HCEC 1CT (cell line): ENCODE measurements at regions not wholly inside any gene's neighbourhood (a gene's known extent, or its start where the extent isn't known, plus 50 kb on each side); places are given as distances from the start of the nearest gene placed in this dataset.
"Not testable (repeated sequence)": the region's sequence is repeated elsewhere in the genome, so short reads cannot be mapped to it uniquely, and the experiment has no call there.

ENCODE experiments used
- DNase-seq: peaks from one replicate; pipeline ENCODE4 v3.0.0-alpha.2; 2017

GRCh38 chr7:91473619-91474018, 209.4 kb downstream of the FZD1 start:
- no peak for DNase-seq

GRCh38 chr7:91474074-91474473, 209.8 kb downstream of the FZD1 start:
- no peak for DNase-seq

- not testable (repeated sequence) for DNase-seq
Measured at GRCh38 chr7:91480470-91480869, 216.2 kb downstream of the FZD1 start.

- no peak for DNase-seq
Measured at GRCh38 chr7:91491868-91492267, 227.6 kb downstream of the FZD1 start.

- no peak for DNase-seq
Measured at GRCh38 chr7:91492317-91492716, 228.1 kb downstream of the FZD1 start.

- no peak for DNase-seq
Measured at GRCh38 chr7:91492773-91493172, 228.5 kb downstream of the FZD1 start.

- no peak for DNase-seq
Measured at GRCh38 chr7:91494450-91494849, 230.2 kb downstream of the FZD1 start.

GRCh38 chr7:91496251-91496820, 232.1 kb downstream of the FZD1 start:
- DNase-seq, result no peak

- DNase-seq, result not testable (repeated sequence)
Measured at GRCh38 chr7:91497277-91497676, 233.0 kb downstream of the FZD1 start.

GRCh38 chr7:91503934-91504555, 239.8 kb downstream of the FZD1 start:
- no peak for DNase-seq

GRCh38 chr7:91504919-91505318, 240.7 kb downstream of the FZD1 start:
- DNase-seq, result no peak

GRCh38 chr7:91506966-91507365, 242.7 kb downstream of the FZD1 start:
- not testable (repeated sequence) for DNase-seq

GRCh38 chr7:91511861-91512260, 247.6 kb downstream of the FZD1 start:
- not testable (repeated sequence) for DNase-seq

GRCh38 chr7:91512958-91513357, 248.7 kb downstream of the FZD1 start:
- DNase-seq, result no peak

- DNase-seq, result no peak
Measured at GRCh38 chr7:91514591-91514990, 250.4 kb downstream of the FZD1 start.

- DNase-seq, result no peak
Measured at GRCh38 chr7:91515961-91516360, 251.7 kb downstream of the FZD1 start.

GRCh38 chr7:91517201-91517785, 253.1 kb downstream of the FZD1 start:
- no peak for DNase-seq

- DNase-seq, result no peak
Measured at GRCh38 chr7:91518058-91518457, 253.8 kb downstream of the FZD1 start.

GRCh38 chr7:91519241-91520158, 255.3 kb downstream of the FZD1 start:
- DNase-seq, result no peak

- no peak for DNase-seq
Measured at GRCh38 chr7:91520645-91521044, 256.4 kb downstream of the FZD1 start.

GRCh38 chr7:91526404-91526803, 262.2 kb downstream of the FZD1 start:
- DNase-seq, result no peak

- DNase-seq, result no peak
Measured at GRCh38 chr7:91527460-91527859, 263.2 kb downstream of the FZD1 start.

GRCh38 chr7:91533996-91534395, 269.8 kb downstream of the FZD1 start:
- no peak for DNase-seq
